Testis (tissue), 2 donors: ENCODE measurements at regions not wholly inside any gene's neighbourhood (a gene's known extent, or its start where the extent isn't known, plus 50 kb on each side); places are given as distances from the start of the nearest gene placed in this dataset.

Experiments used
- DNase-seq: peaks from one replicate; pipeline ENCODE4 v3.0.0-alpha.2; 2019
- H3K27ac ChIP-seq, 2 donors: fragments of 200-600 bp; sonication (generic); one replicate each; pipeline ENCODE4 v1.5.1; 2019
- H3K27me3 ChIP-seq: fragments of 200-600 bp; sonication (generic); one replicate; pipeline ENCODE4 v1.5.1; 2019
- H3K36me3 ChIP-seq: fragments of 200-600 bp; sonication (generic); one replicate; pipeline ENCODE4 v1.5.1; 2017; ENCODE audit warnings: low read depth; ENCODE audit errors: missing control alignments
- H3K4me1 ChIP-seq: fragments of 200-600 bp; sonication (generic); one replicate; pipeline ENCODE4 v1.5.1; 2019
- H3K4me3 ChIP-seq, 2 donors: fragments of 200-600 bp; sonication (generic); one replicate each; pipeline ENCODE4 v1.5.1; 2017 to 2019
- H3K9me3 ChIP-seq: fragments of 200-600 bp; sonication (generic); one replicate; pipeline ENCODE4 v1.5.1; 2017
- POLR2A ChIP-seq: fragments of 450-650 bp; IDR thresholded peaks from one replicate; pipeline ENCODE4 v1.6.1; 2017; ENCODE audit warnings: antibody characterized with exemption, mild to moderate bottlenecking, moderate library complexity
- WGBS, 2 donors: methylation state at CpG; one replicate each; pipeline ENCODE4 v1.1.5; 2018; 5-methylcytosine and 5-hydroxymethylcytosine counted together
- intact Hi-C: fragments of 100-400 bp; cut with DNase I; formaldehyde crosslinking; loops from one replicate; pipeline ENCODE4 v1.15.1; 2023; ENCODE audit warnings: low total_unique reads
- TF ChIP-seq, protein P1 (sequence below), 3 experiments: fragments of 450-650 bp in 2 of 3; fragments of 200-600 bp in 1 of 3; sonication (generic) in 1 of 3; IDR thresholded peaks; one replicate each; pipeline ENCODE4 v1.5.1; 2016 to 2019; ENCODE audit warnings: antibody characterized with exemption in 3 of 3, mild to moderate bottlenecking in 2 of 3, moderate library complexity in 1 of 3

DNA sequence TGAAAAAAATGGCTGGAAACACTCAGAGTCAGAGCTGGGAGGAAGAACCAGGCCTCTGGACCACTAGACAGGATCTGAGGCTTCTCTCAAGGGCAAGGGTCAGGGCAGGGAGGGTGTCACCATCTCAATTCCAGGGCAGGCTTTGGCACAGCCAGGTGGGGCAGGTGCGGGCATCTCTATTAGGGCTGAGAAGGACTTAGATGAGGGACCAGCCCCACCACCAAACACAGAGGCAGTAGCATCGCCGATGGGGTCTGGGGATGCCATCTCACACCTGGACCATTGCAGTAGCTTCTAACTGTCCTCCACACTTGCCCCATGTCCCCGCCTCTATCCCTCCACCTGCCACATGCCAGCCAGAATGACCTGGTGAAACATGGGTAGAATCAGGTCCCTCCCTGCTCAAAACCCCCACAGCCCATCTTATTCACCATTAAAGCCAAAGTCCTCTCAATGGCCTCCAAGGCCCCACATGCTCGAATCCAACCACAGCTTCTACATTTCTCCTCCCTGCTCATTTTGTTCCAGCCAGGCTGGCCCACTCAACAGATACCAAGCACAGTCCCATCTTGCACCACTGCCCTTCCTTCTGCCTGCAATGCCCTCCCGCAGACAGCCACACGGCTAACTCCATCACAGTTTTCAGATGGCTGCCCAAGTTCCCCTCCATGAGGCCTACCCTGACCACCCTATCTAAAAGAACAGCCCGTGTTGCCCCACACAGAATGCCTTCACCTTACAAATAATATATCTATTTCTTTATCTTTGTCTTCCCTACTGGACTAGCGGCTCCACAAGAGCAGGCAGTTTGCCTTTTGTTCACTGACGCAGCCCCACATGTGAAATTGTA lies 177.4 kb downstream of the SMAD2 start:
- TF ChIP-seq, protein P1, sequence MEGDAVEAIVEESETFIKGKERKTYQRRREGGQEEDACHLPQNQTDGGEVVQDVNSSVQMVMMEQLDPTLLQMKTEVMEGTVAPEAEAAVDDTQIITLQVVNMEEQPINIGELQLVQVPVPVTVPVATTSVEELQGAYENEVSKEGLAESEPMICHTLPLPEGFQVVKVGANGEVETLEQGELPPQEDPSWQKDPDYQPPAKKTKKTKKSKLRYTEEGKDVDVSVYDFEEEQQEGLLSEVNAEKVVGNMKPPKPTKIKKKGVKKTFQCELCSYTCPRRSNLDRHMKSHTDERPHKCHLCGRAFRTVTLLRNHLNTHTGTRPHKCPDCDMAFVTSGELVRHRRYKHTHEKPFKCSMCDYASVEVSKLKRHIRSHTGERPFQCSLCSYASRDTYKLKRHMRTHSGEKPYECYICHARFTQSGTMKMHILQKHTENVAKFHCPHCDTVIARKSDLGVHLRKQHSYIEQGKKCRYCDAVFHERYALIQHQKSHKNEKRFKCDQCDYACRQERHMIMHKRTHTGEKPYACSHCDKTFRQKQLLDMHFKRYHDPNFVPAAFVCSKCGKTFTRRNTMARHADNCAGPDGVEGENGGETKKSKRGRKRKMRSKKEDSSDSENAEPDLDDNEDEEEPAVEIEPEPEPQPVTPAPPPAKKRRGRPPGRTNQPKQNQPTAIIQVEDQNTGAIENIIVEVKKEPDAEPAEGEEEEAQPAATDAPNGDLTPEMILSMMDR (IDR thresholded peaks at IDR 0.05) = no peak
- no peak for TF ChIP-seq POLR2A
- intact Hi-C loops = no loop called here
- DNase-seq = no peak
- no peaks in the 10 kb centered on the region for H3K9me3 ChIP-seq
- H3K4me3 ChIP-seq = no peak overlapping the region
- 89 to 91% methylated on average over 10 of the region's 10 CpGs for WGBS, 2 donors
- no peak overlapping the region for H3K27ac ChIP-seq
- no peaks in the 10 kb centered on the region for H3K36me3 ChIP-seq
- H3K4me1 ChIP-seq = no peaks in the 10 kb centered on the region
- H3K27me3 ChIP-seq = no peaks in the 10 kb centered on the region

GRCh38 chr18:47750889-47751423 lies 179.5 kb downstream of the SMAD2 start:
- no peak overlapping the region for H3K4me3 ChIP-seq
- H3K36me3 ChIP-seq = no peaks in the 10 kb centered on the region
- H3K27me3 ChIP-seq = no peaks in the 10 kb centered on the region
- TF ChIP-seq POLR2A = no peak
- TF ChIP-seq, protein P1 (IDR thresholded peaks at IDR 0.05) = no peak
- H3K4me1 ChIP-seq = no peaks in the 10 kb centered on the region
- no peaks in the 10 kb centered on the region for H3K9me3 ChIP-seq
- 79 to 88% methylated on average over 8 of the region's 8 CpGs for WGBS, 2 donors
- intact Hi-C loops = no loop called here
- H3K27ac ChIP-seq = no peak overlapping the region
- no peak for DNase-seq

DNA sequence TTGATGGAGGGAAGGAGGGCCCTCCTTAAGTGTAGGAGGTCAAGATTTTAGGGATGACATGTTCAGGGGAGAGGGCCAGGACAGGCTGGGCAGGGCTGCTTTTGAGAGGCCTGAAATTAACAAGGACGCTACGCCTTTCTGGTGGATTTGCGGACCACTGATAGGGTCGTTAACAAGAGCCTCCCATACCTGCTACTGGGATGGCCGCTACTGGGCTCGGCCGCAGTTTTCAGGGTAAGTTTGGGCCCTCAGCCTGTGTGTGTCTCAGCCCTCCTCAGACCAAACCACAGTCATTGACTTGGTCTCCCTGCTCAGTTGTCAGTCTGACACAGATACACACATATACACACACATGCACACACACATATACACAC lies 180.9 kb downstream of the SMAD2 start:
- Histone ChIP-seq H3K4me3 (peak overlapping the region in 1 of 2 donors; percentile 26), H3K9me3 (no peaks in the 10 kb centered on the region), H3K4me1 (no peaks in the 10 kb centered on the region), H3K27ac (no peak overlapping the region), H3K36me3 (no peaks in the 10 kb centered on the region), H3K27me3 (no peaks in the 10 kb centered on the region)
- no peak for DNase-seq
- 77 to 86% methylated on average over 7 of the region's 7 CpGs for WGBS, 2 donors
- intact Hi-C loops = loop anchor here (10.0 kb wide), 1 partner anchor 535 kb away; no protein-coding TSS in a partner anchor
- no peak for TF ChIP-seq POLR2A
- TF ChIP-seq, protein P1 (IDR thresholded peaks at IDR 0.05) = no peak

DNA sequence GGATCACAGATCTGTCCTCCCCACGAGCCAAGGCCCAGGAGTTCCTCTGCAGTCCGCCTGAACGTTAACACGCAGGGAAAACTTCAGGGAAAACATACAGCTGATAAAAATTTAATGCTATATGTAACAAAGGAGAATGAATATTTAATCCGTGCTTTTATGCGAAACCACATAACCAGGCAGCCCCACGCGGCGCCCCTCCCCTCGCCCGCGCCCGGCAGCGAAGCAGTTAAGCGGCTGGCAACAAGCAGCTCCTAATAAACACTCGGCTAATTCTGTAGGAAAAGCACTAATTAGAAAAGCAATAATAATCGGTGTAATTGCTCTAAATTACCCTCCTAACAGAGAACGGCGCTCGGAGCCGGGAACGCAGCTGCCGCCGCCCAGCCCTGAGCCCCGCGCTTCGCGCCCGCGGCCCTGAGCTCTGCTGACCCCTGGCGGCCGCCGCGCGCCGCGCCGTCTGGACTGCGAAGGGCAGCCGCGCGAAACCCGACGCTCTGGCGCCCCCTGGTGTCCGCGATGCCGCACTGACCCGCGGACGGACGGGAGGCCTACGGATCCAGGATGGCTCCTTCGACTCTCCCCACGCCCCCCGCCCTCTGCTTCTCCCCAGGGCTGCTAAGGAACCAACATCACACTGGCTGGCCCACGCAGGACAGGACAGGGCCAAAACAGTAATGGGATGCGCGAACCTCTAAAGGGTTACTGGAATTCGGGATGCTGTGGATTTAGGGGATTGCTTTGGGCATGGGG lies 181.4 kb downstream of the SMAD2 start:
- no peak overlapping the region for H3K27ac ChIP-seq
- 6 to 7% methylated on average over 37 to 46 of the region's 60 CpGs for WGBS, 2 donors
- intact Hi-C loops = loop anchor here (10.0 kb wide), 1 partner anchor 534 kb away; no protein-coding TSS in a partner anchor
- no peaks in the 10 kb centered on the region for H3K27me3 ChIP-seq
- no peaks in the 10 kb centered on the region for H3K9me3 ChIP-seq
- DNase-seq = peak; percentile 83
- no peaks in the 10 kb centered on the region for H3K36me3 ChIP-seq
- TF ChIP-seq, protein P1 (IDR thresholded peaks at IDR 0.05) = peak; percentile 100
- TF ChIP-seq POLR2A = no peak
- H3K4me1 ChIP-seq = no peaks in the 10 kb centered on the region
- H3K4me3 ChIP-seq = peak overlapping the region; percentile 45 to 57
